ENCODE measurements at regions not wholly inside any gene's neighbourhood (a gene's known extent, or its start where the extent isn't known, plus 50 kb on each side); places are given as distances from the start of the nearest gene placed in this dataset.

GRCh38 chr7:42698600-42699374 lies 213.1 kb downstream of the C7orf25 start:
- Histone ChIP-seq H2BK120ac (ENCODE audit: low read depth, low read length, poor library complexity, severe bottlenecking) (no peak overlapping the region), H4K5ac (ENCODE audit: insufficient read length, low read depth, low read length) (no peak overlapping the region), H2BK20ac (ENCODE audit: low read depth, low read length, poor library complexity, severe bottlenecking) (no peak overlapping the region), H2BK5ac (ENCODE audit: insufficient read length, low read length) (no peak overlapping the region), H3K18ac (ENCODE audit: insufficient read length, low read depth, low read length) (no peak overlapping the region), H3K56ac (ENCODE audit: insufficient read length, low read depth, low read length) (no peak overlapping the region), H2BK12ac (ENCODE audit: insufficient read length, low read depth, low read length) (no peak overlapping the region), H3K4ac (ENCODE audit: low read depth, low read length) (no peak overlapping the region), H4K8ac (replicated peaks; ENCODE audit: insufficient read length, low read depth, low read length) (no peak overlapping the region), H3K27me3 (ENCODE audit: insufficient read depth, low read length) (no peaks in the 10 kb centered on the region), H3K14ac (ENCODE audit: insufficient read depth, low read length) (no peak overlapping the region), H3K23me2 (ENCODE audit: insufficient read length, low read depth, low read length, poor library complexity, severe bottlenecking) (no peaks in the 10 kb centered on the region), H2AK5ac (ENCODE audit: insufficient read length, low read length) (no peak overlapping the region), H3K27ac (ENCODE audit: insufficient read length, low read depth, low read length) (no peak overlapping the region), H3K4me2 (ENCODE audit: insufficient read depth, insufficient read length, low read length) (no peak overlapping the region), H3K23ac (ENCODE audit: insufficient read length, low read depth, low read length) (no peak overlapping the region), H3K79me1 (ENCODE audit: insufficient read depth, low read depth, low read length, poor library complexity, severe bottlenecking) (no peaks in the 10 kb centered on the region), H3K4me1 (ENCODE audit: insufficient read depth, low read length) (no peaks in the 10 kb centered on the region), H2BK15ac (ENCODE audit: low read depth, low read length) (no peak overlapping the region), H4K91ac (ENCODE audit: insufficient read length, low read depth, low read length) (no peak overlapping the region), H2AFZ (ENCODE audit: low read length) (no peak overlapping the region), H3T11ph (ENCODE audit: low read length) (no peak overlapping the region), H3K9me3 (ENCODE audit: control insufficient read depth, low read depth, low read length) (no peaks in the 10 kb centered on the region), H3K79me2 (ENCODE audit: insufficient read depth, low read length) (no peaks in the 10 kb centered on the region), H4K20me1 (ENCODE audit: control insufficient read depth, insufficient read depth, insufficient read length) (no peaks in the 10 kb centered on the region), H3K9ac (ENCODE audit: extremely low read depth, insufficient read length, low read length) (no peak overlapping the region)
- TF ChIP-seq CTCF (conservative IDR thresholded peaks at IDR 0.05) = no peak
- DNase-seq = no peak
- Mint-ChIP-seq H3K4me1 (peaks cover 7 to 8% of the 10 kb centered on the region in 2 experiments; a peak in 3 of 4 replicates), H3K4me3 (no peak overlapping the region), H3K27me3 (ENCODE audit: low read depth) (peaks cover 1% of the 10 kb centered on the region; the same call in 1 of the 2 replicates), H3K9me3 (no peaks in the 10 kb centered on the region), H3K27ac (no peak overlapping the region), H3K36me3 (ENCODE audit: insufficient read depth in 1 of 3, low read depth in 3 of 3) (no peaks in the 10 kb centered on the region)
- WGBS (ENCODE audit: extremely low coverage, insufficient read length, low lambda C conversion rate) = no CpG with 5 or more reads among the region's 7 CpGs
